VCaP (cell line): ENCODE measurements at regions not wholly inside any gene's neighbourhood (a gene's known extent, or its start where the extent isn't known, plus 50 kb on each side); places are given as distances from the start of the nearest gene placed in this dataset.

Experiments
- H3K27ac ChIP-seq: fragments of 450-650 bp; 2 replicates; pipeline ENCODE4 v1.5.1; 2017
- CTCF ChIP-seq: fragments of 450-650 bp; conservative IDR thresholded peaks from 2 replicates; pipeline ENCODE4 v1.5.1; 2017; ENCODE audit warnings: mild to moderate bottlenecking, moderate library complexity

GRCh38 chr4:41822325-41822724 is 73.8 kb upstream of the PHOX2B start:
- TF ChIP-seq CTCF: no peak

GRCh38 chr4:41820473-41820872 is 71.9 kb upstream of the PHOX2B start:
- no peak overlapping the region for H3K27ac ChIP-seq
- no peak for TF ChIP-seq CTCF

More at GRCh38 chr4:41822325-41822724, 73.8 kb upstream of the PHOX2B start:
- no peak overlapping the region for H3K27ac ChIP-seq

GRCh38 chr4:41819621-41820020 is 71.1 kb upstream of the PHOX2B start:
- no peak for TF ChIP-seq CTCF
- no peak overlapping the region for H3K27ac ChIP-seq

GRCh38 chr4:41815473-41815872 is 66.9 kb upstream of the PHOX2B start:
- H3K27ac ChIP-seq: no peak overlapping the region
- no peak for TF ChIP-seq CTCF

GRCh38 chr4:41814565-41814964 is 66.0 kb upstream of the PHOX2B start:
- TF ChIP-seq CTCF: peak; percentile 82
- H3K27ac ChIP-seq: no peak overlapping the region

GRCh38 chr4:41806807-41807206 is 58.3 kb upstream of the PHOX2B start:
- TF ChIP-seq CTCF: no peak
- H3K27ac ChIP-seq: no peak overlapping the region

- TF ChIP-seq CTCF: no peak
Measured at GRCh38 chr4:41802590-41802989, 54.1 kb upstream of the PHOX2B start.

GRCh38 chr4:41799126-41799525 is 50.6 kb upstream of the PHOX2B start:
- no peak for TF ChIP-seq CTCF
- H3K27ac ChIP-seq: no peak overlapping the region

More at GRCh38 chr4:41802590-41802989, 54.1 kb upstream of the PHOX2B start:
- no peak overlapping the region for H3K27ac ChIP-seq
